ENCODE measurements at regions not wholly inside any gene's neighbourhood (a gene's known extent, or its start where the extent isn't known, plus 50 kb on each side); places are given as distances from the start of the nearest gene placed in this dataset.

GRCh38 chr2:15763822-15764682 is 172.4 kb downstream of the DDX1 start:
- Histone ChIP-seq H3K27ac (ENCODE audit: low read depth, low read length) (no peak overlapping the region), H3K9me3 (ENCODE audit: control insufficient read depth, insufficient read depth, low read length) (no peaks in the 10 kb centered on the region), H3K27me3 (ENCODE audit: control insufficient read depth, insufficient read depth, low read length) (no peaks in the 10 kb centered on the region), H3K4me3 (ENCODE audit: low read depth, low read length) (no peak overlapping the region), H3K4me1 (ENCODE audit: control insufficient read depth, insufficient read depth, low read length) (no peaks in the 10 kb centered on the region), H3K9ac (ENCODE audit: low read depth, low read length) (no peak overlapping the region), H3K36me3 (ENCODE audit: control insufficient read depth, insufficient read depth, low read length) (no peaks in the 10 kb centered on the region)

DNA sequence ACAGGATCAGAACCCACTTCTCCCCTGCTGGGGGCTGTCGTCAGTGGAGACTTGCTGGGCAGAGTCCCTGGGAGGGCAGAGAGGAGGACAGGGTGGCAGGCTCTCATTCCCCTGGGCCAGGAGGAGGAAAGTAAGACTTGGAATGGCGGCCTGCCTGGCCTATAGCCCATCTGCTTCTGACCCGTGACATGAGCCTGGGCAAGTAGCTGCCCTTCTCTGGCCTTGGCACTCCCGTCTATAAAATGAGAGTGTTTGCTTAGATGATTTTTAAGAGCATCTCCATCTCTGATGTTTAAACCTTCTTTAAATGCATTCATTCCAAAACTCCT is 173.0 kb downstream of the DDX1 start:
- H3K27ac ChIP-seq (ENCODE audit: low read depth, low read length): no peak overlapping the region
- H3K9ac ChIP-seq (ENCODE audit: low read depth, low read length): no peak overlapping the region
- H3K36me3 ChIP-seq (ENCODE audit: control insufficient read depth, insufficient read depth, low read length): no peaks in the 10 kb centered on the region
- no peaks in the 10 kb centered on the region for H3K9me3 ChIP-seq (ENCODE audit: control insufficient read depth, insufficient read depth, low read length)
- H3K4me3 ChIP-seq (ENCODE audit: low read depth, low read length): no peak overlapping the region
- H3K4me1 ChIP-seq (ENCODE audit: control insufficient read depth, insufficient read depth, low read length): no peaks in the 10 kb centered on the region
- no peaks in the 10 kb centered on the region for H3K27me3 ChIP-seq (ENCODE audit: control insufficient read depth, insufficient read depth, low read length)

- Histone ChIP-seq H3K36me3 (ENCODE audit: control insufficient read depth, insufficient read depth, low read length) (no peaks in the 10 kb centered on the region), H3K4me3 (ENCODE audit: low read depth, low read length) (no peak overlapping the region), H3K27me3 (ENCODE audit: control insufficient read depth, insufficient read depth, low read length) (no peaks in the 10 kb centered on the region), H3K9me3 (ENCODE audit: control insufficient read depth, insufficient read depth, low read length) (no peaks in the 10 kb centered on the region), H3K27ac (ENCODE audit: low read depth, low read length) (no peak overlapping the region), H3K9ac (ENCODE audit: low read depth, low read length) (no peak overlapping the region), H3K4me1 (ENCODE audit: control insufficient read depth, insufficient read depth, low read length) (no peaks in the 10 kb centered on the region)
Measured at GRCh38 chr2:15765211-15765610, 173.5 kb downstream of the DDX1 start.

GRCh38 chr2:15765686-15766302 is 174.1 kb downstream of the DDX1 start:
- H3K27me3 ChIP-seq (ENCODE audit: control insufficient read depth, insufficient read depth, low read length): no peaks in the 10 kb centered on the region
- no peaks in the 10 kb centered on the region for H3K36me3 ChIP-seq (ENCODE audit: control insufficient read depth, insufficient read depth, low read length)
- no peak overlapping the region for H3K27ac ChIP-seq (ENCODE audit: low read depth, low read length)
- H3K9me3 ChIP-seq (ENCODE audit: control insufficient read depth, insufficient read depth, low read length): no peaks in the 10 kb centered on the region
- H3K4me3 ChIP-seq (ENCODE audit: low read depth, low read length): no peak overlapping the region
- H3K4me1 ChIP-seq (ENCODE audit: control insufficient read depth, insufficient read depth, low read length): no peaks in the 10 kb centered on the region
- no peak overlapping the region for H3K9ac ChIP-seq (ENCODE audit: low read depth, low read length)

DNA sequence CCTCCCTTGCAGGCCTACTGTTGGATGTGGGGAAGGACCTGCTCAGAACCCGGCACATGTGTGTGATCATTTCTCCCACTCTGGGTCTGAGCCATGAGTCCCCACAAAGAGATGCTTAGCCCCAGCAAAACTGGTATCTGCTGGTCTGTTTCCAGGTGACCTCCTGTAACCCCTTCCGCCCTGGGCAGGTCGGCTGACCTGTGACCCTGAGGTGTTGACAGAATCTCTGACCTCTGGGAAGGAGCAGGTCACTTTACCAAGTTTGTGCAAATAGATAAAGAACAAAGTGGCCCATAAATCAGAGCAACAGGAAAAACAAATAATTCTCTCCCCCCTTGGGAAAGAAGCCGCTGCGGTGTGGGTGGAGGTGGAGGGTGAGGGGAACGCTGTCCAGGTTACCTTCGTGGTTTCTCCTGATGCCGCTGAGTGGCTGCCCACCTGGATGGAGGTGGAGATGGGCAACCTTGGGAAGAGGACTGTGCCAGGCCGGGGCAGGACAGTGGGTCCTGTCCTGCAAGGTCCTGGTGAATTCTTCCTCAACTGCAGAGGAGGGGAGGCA is 174.0 kb upstream of the MYCN start:
- no peaks in the 10 kb centered on the region for H3K4me1 ChIP-seq (ENCODE audit: control insufficient read depth, insufficient read depth, low read length)

GRCh38 chr2:15766911-15767597 is 173.3 kb upstream of the MYCN start:
- H3K27ac ChIP-seq (ENCODE audit: low read depth, low read length): no peak overlapping the region
- H3K36me3 ChIP-seq (ENCODE audit: control insufficient read depth, insufficient read depth, low read length): no peaks in the 10 kb centered on the region
- H3K4me3 ChIP-seq (ENCODE audit: low read depth, low read length): no peak overlapping the region
- no peaks in the 10 kb centered on the region for H3K9me3 ChIP-seq (ENCODE audit: control insufficient read depth, insufficient read depth, low read length)
- no peaks in the 10 kb centered on the region for H3K27me3 ChIP-seq (ENCODE audit: control insufficient read depth, insufficient read depth, low read length)
- no peak overlapping the region for H3K9ac ChIP-seq (ENCODE audit: low read depth, low read length)
- H3K4me1 ChIP-seq (ENCODE audit: control insufficient read depth, insufficient read depth, low read length): no peaks in the 10 kb centered on the region

More for the DNA sequence above, 174.0 kb upstream of the MYCN start:
- H3K9me3 ChIP-seq (ENCODE audit: control insufficient read depth, insufficient read depth, low read length): no peaks in the 10 kb centered on the region
- H3K4me3 ChIP-seq (ENCODE audit: low read depth, low read length): no peak overlapping the region
- H3K9ac ChIP-seq (ENCODE audit: low read depth, low read length): no peak overlapping the region
- no peaks in the 10 kb centered on the region for H3K27me3 ChIP-seq (ENCODE audit: control insufficient read depth, insufficient read depth, low read length)
- no peak overlapping the region for H3K27ac ChIP-seq (ENCODE audit: low read depth, low read length)
- H3K36me3 ChIP-seq (ENCODE audit: control insufficient read depth, insufficient read depth, low read length): no peaks in the 10 kb centered on the region

DNA sequence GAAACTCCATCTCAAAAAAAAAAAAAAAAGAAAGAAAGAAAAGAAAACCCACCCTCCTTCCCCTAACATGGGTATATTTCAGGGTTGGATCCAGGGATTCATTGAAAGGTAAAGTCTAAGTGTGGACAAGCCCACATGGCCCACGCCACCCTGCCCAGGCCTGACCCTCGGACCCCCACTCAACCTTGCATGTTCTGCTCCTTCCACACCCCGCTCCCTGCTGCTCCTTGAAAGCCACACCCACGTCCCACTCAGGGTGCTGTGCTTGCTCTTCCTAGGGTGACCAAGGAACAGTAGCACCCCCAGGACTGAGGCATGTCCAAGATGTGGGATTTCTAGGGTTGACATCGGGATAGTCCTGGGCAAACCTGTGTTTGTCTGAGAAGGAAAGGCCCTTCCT is 172.7 kb upstream of the MYCN start:
- no peaks in the 10 kb centered on the region for H3K9me3 ChIP-seq (ENCODE audit: control insufficient read depth, insufficient read depth, low read length)
- no peak overlapping the region for H3K9ac ChIP-seq (ENCODE audit: low read depth, low read length)
- no peak overlapping the region for H3K27ac ChIP-seq (ENCODE audit: low read depth, low read length)
- no peaks in the 10 kb centered on the region for H3K27me3 ChIP-seq (ENCODE audit: control insufficient read depth, insufficient read depth, low read length)
- no peak overlapping the region for H3K4me3 ChIP-seq (ENCODE audit: low read depth, low read length)
- H3K36me3 ChIP-seq (ENCODE audit: control insufficient read depth, insufficient read depth, low read length): no peaks in the 10 kb centered on the region
- H3K4me1 ChIP-seq (ENCODE audit: control insufficient read depth, insufficient read depth, low read length): no peaks in the 10 kb centered on the region

GRCh38 chr2:15768142-15768541 is 172.2 kb upstream of the MYCN start:
- Histone ChIP-seq H3K9ac (ENCODE audit: low read depth, low read length) (no peak overlapping the region), H3K4me1 (ENCODE audit: control insufficient read depth, insufficient read depth, low read length) (no peaks in the 10 kb centered on the region), H3K36me3 (ENCODE audit: control insufficient read depth, insufficient read depth, low read length) (no peaks in the 10 kb centered on the region), H3K4me3 (ENCODE audit: low read depth, low read length) (no peak overlapping the region), H3K9me3 (ENCODE audit: control insufficient read depth, insufficient read depth, low read length) (no peaks in the 10 kb centered on the region), H3K27me3 (ENCODE audit: control insufficient read depth, insufficient read depth, low read length) (no peaks in the 10 kb centered on the region), H3K27ac (ENCODE audit: low read depth, low read length) (no peak overlapping the region)

- no peak overlapping the region for H3K9ac ChIP-seq (ENCODE audit: low read depth, low read length)
- H3K27me3 ChIP-seq (ENCODE audit: control insufficient read depth, insufficient read depth, low read length): no peaks in the 10 kb centered on the region
- H3K9me3 ChIP-seq (ENCODE audit: control insufficient read depth, insufficient read depth, low read length): no peaks in the 10 kb centered on the region
- no peak overlapping the region for H3K4me3 ChIP-seq (ENCODE audit: low read depth, low read length)
- no peaks in the 10 kb centered on the region for H3K36me3 ChIP-seq (ENCODE audit: control insufficient read depth, insufficient read depth, low read length)
- H3K4me1 ChIP-seq (ENCODE audit: control insufficient read depth, insufficient read depth, low read length): no peaks in the 10 kb centered on the region
- H3K27ac ChIP-seq (ENCODE audit: low read depth, low read length): no peak overlapping the region
Measured at GRCh38 chr2:15768615-15769014, 171.7 kb upstream of the MYCN start.

DNA sequence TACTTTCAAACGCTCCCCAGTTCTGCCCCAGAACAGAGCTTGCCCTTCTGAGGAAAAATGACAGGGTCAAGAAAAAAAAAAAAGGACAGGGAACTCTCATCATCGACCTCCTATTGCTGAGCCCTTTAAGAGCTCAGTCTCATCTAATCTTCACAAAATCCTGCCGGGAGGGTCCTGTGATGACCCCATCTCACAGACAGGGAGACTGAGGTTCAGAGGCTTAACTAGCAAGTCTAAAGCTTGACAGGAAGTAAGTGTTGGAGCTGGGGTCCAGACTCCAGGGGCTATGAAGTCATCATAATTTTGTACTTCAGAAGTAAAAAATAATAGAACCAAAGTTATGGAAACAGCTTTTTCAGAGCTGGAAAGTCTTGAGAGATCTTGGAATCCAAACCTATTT is 171.1 kb upstream of the MYCN start:
- H3K36me3 ChIP-seq (ENCODE audit: control insufficient read depth, insufficient read depth, low read length): no peaks in the 10 kb centered on the region
- H3K27ac ChIP-seq (ENCODE audit: low read depth, low read length): no peak overlapping the region
- no peaks in the 10 kb centered on the region for H3K4me1 ChIP-seq (ENCODE audit: control insufficient read depth, insufficient read depth, low read length)
- H3K9me3 ChIP-seq (ENCODE audit: control insufficient read depth, insufficient read depth, low read length): no peaks in the 10 kb centered on the region
- no peak overlapping the region for H3K4me3 ChIP-seq (ENCODE audit: low read depth, low read length)
- H3K9ac ChIP-seq (ENCODE audit: low read depth, low read length): no peak overlapping the region
- H3K27me3 ChIP-seq (ENCODE audit: control insufficient read depth, insufficient read depth, low read length): no peaks in the 10 kb centered on the region
